ENCODE measurements at regions not wholly inside any gene's neighbourhood (a gene's known extent, or its start where the extent isn't known, plus 50 kb on each side); places are given as distances from the start of the nearest gene placed in this dataset.

GRCh38 chr5:106574820-106575219 is 1095.9 kb downstream of the EFNA5 start (continued):
- TF ChIP-seq MEF2A (IDR thresholded peaks at IDR 0.05; ENCODE audit: borderline replicate concordance, low read depth) (no peak), JUND (IDR thresholded peaks at IDR 0.05) (no peak)

GRCh38 chr5:106566031-106566430 is 1104.7 kb downstream of the EFNA5 start:
- H3K4me3 ChIP-seq (ENCODE audit: low read depth in 2 of 2, low read length in 1 of 2): no peak overlapping the region
- H3F3A ChIP-seq (replicated peaks; ENCODE audit: insufficient read depth): no peaks in the 10 kb centered on the region
- H3K4me1 ChIP-seq (ENCODE audit: control insufficient read depth in 1 of 2, insufficient read depth in 2 of 2, low read depth in 1 of 2, low read length in 1 of 2): no peaks in the 10 kb centered on the region
- no peak overlapping the region for H3K4me2 ChIP-seq
- no peaks in the 10 kb centered on the region for H3K36me3 ChIP-seq (replicated peaks in 1 of 2; ENCODE audit: control insufficient read depth in 1 of 2, insufficient read depth in 2 of 2, low read length in 1 of 2)
- no peak for DNase-seq
- TF ChIP-seq TCF12 (IDR thresholded peaks at IDR 0.05) (no peak), RAD21 (IDR thresholded peaks at IDR 0.05; ENCODE audit: low read length) (no peak), FOSL2 (IDR thresholded peaks at IDR 0.05; ENCODE audit: borderline replicate concordance, low read depth) (no peak), GABPA (IDR thresholded peaks at IDR 0.05; ENCODE audit: low read depth) (no peak)
- H3K27me3 ChIP-seq (ENCODE audit: insufficient read depth): no peaks in the 10 kb centered on the region
- no peaks in the 10 kb centered on the region for H4K20me1 ChIP-seq (ENCODE audit: insufficient read depth)
- 85% methylated on average over 4 of the region's 4 CpGs for WGBS (ENCODE audit: low lambda C conversion rate)
- H3K9me3 ChIP-seq: no peaks in the 10 kb centered on the region; the same call in 1 of the 2 replicates
- H3K9me2 ChIP-seq: 0 out of 2 replicates have a peak, but pooled peaks cover 3% of the 10 kb centered on the region
- H3K27ac ChIP-seq (ENCODE audit: low read depth in 2 of 2, low read length in 1 of 2): no peak overlapping the region
- ChIA-PET CTCF (no interaction called here), POLR2A (no interaction called here)
- no peak overlapping the region for H2AFZ ChIP-seq (ENCODE audit: low read depth)
- H3K79me2 ChIP-seq (ENCODE audit: insufficient read depth): no peaks in the 10 kb centered on the region
- no peak overlapping the region for H3K9ac ChIP-seq

- CTCF ChIA-PET: no interaction called here
- Histone ChIP-seq H3K4me2 (no peak overlapping the region), H3K27ac (ENCODE audit: low read depth in 2 of 2, low read length in 1 of 2) (peak overlapping the region in 1 of 2 experiments; percentile 38; a peak in 1 of 4 replicates), H3K36me3 (replicated peaks in 1 of 2; ENCODE audit: control insufficient read depth in 1 of 2, insufficient read depth in 2 of 2, low read length in 1 of 2) (no peaks in the 10 kb centered on the region), H3K9ac (no peak overlapping the region), H2AFZ (ENCODE audit: low read depth) (no peak overlapping the region), H3K4me3 (ENCODE audit: low read depth in 2 of 2, low read length in 1 of 2) (no peak overlapping the region), H3K4me1 (ENCODE audit: control insufficient read depth in 1 of 2, insufficient read depth in 2 of 2, low read depth in 1 of 2, low read length in 1 of 2) (no peaks in the 10 kb centered on the region), H3K27me3 (ENCODE audit: insufficient read depth) (no peaks in the 10 kb centered on the region), H3K9me2 (no peaks in the 10 kb centered on the region), H4K20me1 (ENCODE audit: insufficient read depth) (no peaks in the 10 kb centered on the region), H3K9me3 (0 out of 2 replicates have a peak, but pooled peaks cover 3% of the 10 kb centered on the region), H3K79me2 (ENCODE audit: insufficient read depth) (no peaks in the 10 kb centered on the region), H3F3A (replicated peaks; ENCODE audit: insufficient read depth) (no peaks in the 10 kb centered on the region)
- POLR2A ChIA-PET: no interaction called here
- DNase-seq: no peak
- WGBS (ENCODE audit: low lambda C conversion rate): 8% methylated on average over 2 of the region's 2 CpGs
- TF ChIP-seq NRF1 (IDR thresholded peaks at IDR 0.05; ENCODE audit: low read depth, low read length): no peak
- TF ChIP-seq MAX (IDR thresholded peaks at IDR 0.05; ENCODE audit: low read depth): no peak
- TF ChIP-seq TAF1 (IDR thresholded peaks at IDR 0.05; ENCODE audit: borderline replicate concordance, low read depth, low read length): no peak
- peak; percentile 71 for TF ChIP-seq TCF12 (IDR thresholded peaks at IDR 0.05)
- no peak for TF ChIP-seq ZBTB33 (IDR thresholded peaks at IDR 0.05; ENCODE audit: borderline replicate concordance, low read depth)
- TF ChIP-seq GABPA (IDR thresholded peaks at IDR 0.05; ENCODE audit: low read depth): no peak
- TF ChIP-seq POLR2AphosphoS5 (IDR thresholded peaks at IDR 0.05; ENCODE audit: low read depth, low read length): no peak
- no peak for TF ChIP-seq REST (IDR thresholded peaks at IDR 0.05; ENCODE audit: low read depth, low read length)
- TF ChIP-seq YY1 (IDR thresholded peaks at IDR 0.05; ENCODE audit: low read depth): no peak
- no peak for TF ChIP-seq FOXJ3 (CRISPR knock-in tag; IDR thresholded peaks at IDR 0.05)
- peak; percentile 71 for TF ChIP-seq JUND (IDR thresholded peaks at IDR 0.05)
- no peak for TF ChIP-seq MEF2A (IDR thresholded peaks at IDR 0.05; ENCODE audit: borderline replicate concordance, low read depth)
- TF ChIP-seq ELF1 (IDR thresholded peaks at IDR 0.05): no peak
- TF ChIP-seq USF2 (IDR thresholded peaks at IDR 0.05; ENCODE audit: borderline replicate concordance, low read depth, low read length): no peak
- no peak for TF ChIP-seq RXRA (IDR thresholded peaks at IDR 0.05; ENCODE audit: borderline replicate concordance, low read depth)
- no peak for TF ChIP-seq GATA2 (CRISPR knock-in tag; IDR thresholded peaks at IDR 0.05)
- TF ChIP-seq SMC3 (IDR thresholded peaks at IDR 0.05; ENCODE audit: low read depth, low read length): no peak
- no peak for TF ChIP-seq RCOR1 (IDR thresholded peaks at IDR 0.05; ENCODE audit: low read length)
- TF ChIP-seq TEAD4 (IDR thresholded peaks at IDR 0.05; ENCODE audit: borderline replicate concordance, insufficient read depth): 0 out of 2 replicates have a peak, but pooled peaks have one; percentile 44
- TF ChIP-seq EZH2phosphoT487 (IDR thresholded peaks at IDR 0.05; ENCODE audit: borderline replicate concordance, low read depth): no peak
These were observed 1125.4 kb downstream of the EFNA5 start for GRCh38 chr5:106545325-106545724.
